ENCODE measurements at regions not wholly inside any gene's neighbourhood (a gene's known extent, or its start where the extent isn't known, plus 50 kb on each side); places are given as distances from the start of the nearest gene placed in this dataset.

- no peak for DNase-seq (ENCODE audit: low spot score)
- ChIA-PET POLR2A (ENCODE audit: low non-redundant PET) (no interaction called here), CTCF (no interaction called here)
- H3K27ac ChIP-seq: no peak overlapping the region
- no peak for TF ChIP-seq CTCF (conservative IDR thresholded peaks at IDR 0.05; ENCODE audit: low read depth)
These were observed 612.8 kb downstream of the C4orf33 start for GRCh38 chr4:129708784-129709183.

- CTCF ChIA-PET: interaction anchor here (0.7 kb wide), 1 partner anchor 1741 kb away, joined by 7 read pairs; no protein-coding TSS in a partner anchor
- DNase-seq (ENCODE audit: low spot score): no peak
- no peak overlapping the region for H3K27ac ChIP-seq
- TF ChIP-seq CTCF (conservative IDR thresholded peaks at IDR 0.05; ENCODE audit: low read depth): no peak
- POLR2A ChIA-PET (ENCODE audit: low non-redundant PET): no interaction called here
These were observed 642.2 kb downstream of the C4orf33 start for GRCh38 chr4:129738175-129738574.

GRCh38 chr4:129747756-129748155, 651.8 kb downstream of the C4orf33 start:
- no peak for TF ChIP-seq CTCF (conservative IDR thresholded peaks at IDR 0.05; ENCODE audit: low read depth)
- ChIA-PET POLR2A (ENCODE audit: low non-redundant PET) (no interaction called here), CTCF (no interaction called here)
- DNase-seq (ENCODE audit: low spot score): no peak
- no peak overlapping the region for H3K27ac ChIP-seq

GRCh38 chr4:129748991-129749390, 653.0 kb downstream of the C4orf33 start:
- no peak overlapping the region for H3K27ac ChIP-seq
- no peak for TF ChIP-seq CTCF (conservative IDR thresholded peaks at IDR 0.05; ENCODE audit: low read depth)
- no peak for DNase-seq (ENCODE audit: low spot score)
- POLR2A ChIA-PET (ENCODE audit: low non-redundant PET): no interaction called here
- CTCF ChIA-PET: interaction anchor here (1.0 kb wide), 1 partner anchor 108 kb away, joined by 3 read pairs; no protein-coding TSS in a partner anchor

- DNase-seq (ENCODE audit: low spot score): no peak
- ChIA-PET POLR2A (ENCODE audit: low non-redundant PET) (no interaction called here), CTCF (interaction anchor here (0.7 kb wide), 1 partner anchor 393 kb away, joined by 3 read pairs; no protein-coding TSS in a partner anchor)
- no peak overlapping the region for H3K27ac ChIP-seq
- no peak for TF ChIP-seq CTCF (conservative IDR thresholded peaks at IDR 0.05; ENCODE audit: low read depth)
These were observed 655.7 kb downstream of the C4orf33 start for GRCh38 chr4:129751646-129752045.

- TF ChIP-seq CTCF (conservative IDR thresholded peaks at IDR 0.05; ENCODE audit: low read depth): no peak
- H3K27ac ChIP-seq: no peak overlapping the region
- ChIA-PET POLR2A (ENCODE audit: low non-redundant PET) (no interaction called here), CTCF (no interaction called here)
- no peak for DNase-seq (ENCODE audit: low spot score)
These were observed 687.6 kb downstream of the C4orf33 start for GRCh38 chr4:129783596-129783995.

GRCh38 chr4:129788486-129788885, 692.5 kb downstream of the C4orf33 start:
- no peak for DNase-seq (ENCODE audit: low spot score)
- ChIA-PET CTCF (no interaction called here), POLR2A (ENCODE audit: low non-redundant PET) (no interaction called here)
- no peak for TF ChIP-seq CTCF (conservative IDR thresholded peaks at IDR 0.05; ENCODE audit: low read depth)
- no peak overlapping the region for H3K27ac ChIP-seq
